ENCODE measurements at regions not wholly inside any gene's neighbourhood (a gene's known extent, or its start where the extent isn't known, plus 50 kb on each side); places are given as distances from the start of the nearest gene placed in this dataset.

DNA sequence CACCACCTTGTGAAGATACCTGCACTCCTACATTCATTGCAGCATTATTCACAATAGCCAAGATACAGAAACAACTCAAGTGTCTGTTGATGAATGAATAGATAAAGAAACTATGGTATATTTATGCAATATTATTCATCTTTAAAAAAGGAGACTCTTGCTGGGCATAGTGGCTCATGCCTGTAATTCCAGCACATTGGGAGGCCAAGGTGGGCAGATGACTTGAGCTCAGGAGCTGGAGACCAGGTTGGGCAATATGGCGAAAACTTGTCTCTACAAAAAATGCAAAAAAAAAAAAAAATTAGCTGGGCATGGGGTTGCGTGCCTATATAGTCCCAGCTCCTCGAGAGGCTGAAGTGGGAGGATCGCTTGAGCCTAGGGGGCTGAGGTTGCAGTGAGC lies 119.8 kb downstream of the GJA1 start:
- TF ChIP-seq, protein P1, sequence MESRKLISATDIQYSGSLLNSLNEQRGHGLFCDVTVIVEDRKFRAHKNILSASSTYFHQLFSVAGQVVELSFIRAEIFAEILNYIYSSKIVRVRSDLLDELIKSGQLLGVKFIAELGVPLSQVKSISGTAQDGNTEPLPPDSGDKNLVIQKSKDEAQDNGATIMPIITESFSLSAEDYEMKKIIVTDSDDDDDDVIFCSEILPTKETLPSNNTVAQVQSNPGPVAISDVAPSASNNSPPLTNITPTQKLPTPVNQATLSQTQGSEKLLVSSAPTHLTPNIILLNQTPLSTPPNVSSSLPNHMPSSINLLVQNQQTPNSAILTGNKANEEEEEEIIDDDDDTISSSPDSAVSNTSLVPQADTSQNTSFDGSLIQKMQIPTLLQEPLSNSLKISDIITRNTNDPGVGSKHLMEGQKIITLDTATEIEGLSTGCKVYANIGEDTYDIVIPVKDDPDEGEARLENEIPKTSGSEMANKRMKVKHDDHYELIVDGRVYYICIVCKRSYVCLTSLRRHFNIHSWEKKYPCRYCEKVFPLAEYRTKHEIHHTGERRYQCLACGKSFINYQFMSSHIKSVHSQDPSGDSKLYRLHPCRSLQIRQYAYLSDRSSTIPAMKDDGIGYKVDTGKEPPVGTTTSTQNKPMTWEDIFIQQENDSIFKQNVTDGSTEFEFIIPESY (CRISPR knock-in tag; IDR thresholded peaks at IDR 0.05), result no peak
- no peak for TF ChIP-seq ZBTB21 (CRISPR knock-in tag; IDR thresholded peaks at IDR 0.05)
- TF ChIP-seq ZNF792 (CRISPR knock-in tag; IDR thresholded peaks at IDR 0.05), result no peak
- no peak for TF ChIP-seq BRCA1 (CRISPR knock-in tag; IDR thresholded peaks at IDR 0.05)
- no peak for TF ChIP-seq POLR2AphosphoS5 (IDR thresholded peaks at IDR 0.05; ENCODE audit: low read depth, low read length)
- TF ChIP-seq EP300 (IDR thresholded peaks at IDR 0.05; ENCODE audit: low read depth in 2 of 2, low read length in 2 of 2), result no peak
- no peak for TF ChIP-seq EP300 (CRISPR knock-in tag; IDR thresholded peaks at IDR 0.05; ENCODE audit: borderline replicate concordance)
- TF ChIP-seq, protein P2, sequence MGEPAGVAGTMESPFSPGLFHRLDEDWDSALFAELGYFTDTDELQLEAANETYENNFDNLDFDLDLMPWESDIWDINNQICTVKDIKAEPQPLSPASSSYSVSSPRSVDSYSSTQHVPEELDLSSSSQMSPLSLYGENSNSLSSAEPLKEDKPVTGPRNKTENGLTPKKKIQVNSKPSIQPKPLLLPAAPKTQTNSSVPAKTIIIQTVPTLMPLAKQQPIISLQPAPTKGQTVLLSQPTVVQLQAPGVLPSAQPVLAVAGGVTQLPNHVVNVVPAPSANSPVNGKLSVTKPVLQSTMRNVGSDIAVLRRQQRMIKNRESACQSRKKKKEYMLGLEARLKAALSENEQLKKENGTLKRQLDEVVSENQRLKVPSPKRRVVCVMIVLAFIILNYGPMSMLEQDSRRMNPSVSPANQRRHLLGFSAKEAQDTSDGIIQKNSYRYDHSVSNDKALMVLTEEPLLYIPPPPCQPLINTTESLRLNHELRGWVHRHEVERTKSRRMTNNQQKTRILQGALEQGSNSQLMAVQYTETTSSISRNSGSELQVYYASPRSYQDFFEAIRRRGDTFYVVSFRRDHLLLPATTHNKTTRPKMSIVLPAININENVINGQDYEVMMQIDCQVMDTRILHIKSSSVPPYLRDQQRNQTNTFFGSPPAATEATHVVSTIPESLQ (CRISPR knock-in tag; conservative IDR thresholded peaks at IDR 0.05), result no peak
- TF ChIP-seq KDM4B (CRISPR knock-in tag; IDR thresholded peaks at IDR 0.05), result no peak
- TF ChIP-seq, protein P3, sequence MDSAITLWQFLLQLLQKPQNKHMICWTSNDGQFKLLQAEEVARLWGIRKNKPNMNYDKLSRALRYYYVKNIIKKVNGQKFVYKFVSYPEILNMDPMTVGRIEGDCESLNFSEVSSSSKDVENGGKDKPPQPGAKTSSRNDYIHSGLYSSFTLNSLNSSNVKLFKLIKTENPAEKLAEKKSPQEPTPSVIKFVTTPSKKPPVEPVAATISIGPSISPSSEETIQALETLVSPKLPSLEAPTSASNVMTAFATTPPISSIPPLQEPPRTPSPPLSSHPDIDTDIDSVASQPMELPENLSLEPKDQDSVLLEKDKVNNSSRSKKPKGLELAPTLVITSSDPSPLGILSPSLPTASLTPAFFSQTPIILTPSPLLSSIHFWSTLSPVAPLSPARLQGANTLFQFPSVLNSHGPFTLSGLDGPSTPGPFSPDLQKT (CRISPR knock-in tag; IDR thresholded peaks at IDR 0.05; ENCODE audit: borderline replicate concordance), result no peak
